ENCODE measurements at regions not wholly inside any gene's neighbourhood (a gene's known extent, or its start where the extent isn't known, plus 50 kb on each side); places are given as distances from the start of the nearest gene placed in this dataset.

- no peak overlapping the region for H3K4me3 ChIP-seq (ENCODE audit: control insufficient read depth in 1 of 2, extremely low read depth in 1 of 2, low read length in 1 of 2)
- ATAC-seq (replicated peaks in 1 of 4): no peak
- H3K4me1 Mint-ChIP-seq: no peaks in the 10 kb centered on the region
- ChIA-PET POLR2A (no interaction called here), CTCF (no interaction called here)
- no peak overlapping the region for H3K4me3 Mint-ChIP-seq
- peaks cover 0 to 4% (median 3%) of the 10 kb centered on the region in 3 donors for H3K9me3 Mint-ChIP-seq
- H3K27me3 ChIP-seq (replicated peaks in 1 of 2; ENCODE audit: control insufficient read depth in 2 of 2, extremely low read depth in 1 of 2, insufficient read depth in 2 of 2, low read length in 1 of 2): no peaks in the 10 kb centered on the region
- no peak overlapping the region for H3K27ac Mint-ChIP-seq
- H3K36me3 ChIP-seq (ENCODE audit: control insufficient read depth in 2 of 2, extremely low read depth in 1 of 2, insufficient read depth in 1 of 2, low read length in 1 of 2): no peaks in the 10 kb centered on the region
- WGBS (ENCODE audit: insufficient coverage): 100% methylated on average over 1 of the region's 1 CpG
- no peaks in the 10 kb centered on the region for H3K4me1 ChIP-seq (ENCODE audit: control insufficient read depth in 1 of 2, extremely low read depth in 1 of 2, insufficient read depth in 2 of 2, low read length in 2 of 2)
- no peaks in the 10 kb centered on the region for H3K9me3 ChIP-seq
- no peak overlapping the region for H3K27ac ChIP-seq (ENCODE audit: low read length)
- no peak for DNase-seq
- no peaks in the 10 kb centered on the region for H3K36me3 Mint-ChIP-seq
- H3K27me3 Mint-ChIP-seq: no peaks in the 10 kb centered on the region
These were observed 1144.0 kb downstream of the TAF11L14 start for GRCh38 chr5:18778225-18778624.

GRCh38 chr5:18789218-18789998, 1155.1 kb downstream of the TAF11L14 start:
- Mint-ChIP-seq H3K27me3 (no peaks in the 10 kb centered on the region), H3K36me3 (no peaks in the 10 kb centered on the region), H3K9me3 (no peaks in the 10 kb centered on the region), H3K4me1 (peaks cover 0 to 2% (median 0%) of the 10 kb centered on the region in 3 donors), H3K27ac (no peak overlapping the region), H3K4me3 (no peak overlapping the region)
- no peak for DNase-seq
- CTCF ChIA-PET: interaction anchor here in 1 of 2 donors (1.2 kb wide), 1 partner anchor 9 kb away, joined by 3 read pairs; no protein-coding TSS in a partner anchor
- Histone ChIP-seq H3K27me3 (replicated peaks in 1 of 2; ENCODE audit: control insufficient read depth in 2 of 2, extremely low read depth in 1 of 2, insufficient read depth in 2 of 2, low read length in 1 of 2) (no peaks in the 10 kb centered on the region), H3K9me3 (no peaks in the 10 kb centered on the region), H3K36me3 (ENCODE audit: control insufficient read depth in 2 of 2, extremely low read depth in 1 of 2, insufficient read depth in 1 of 2, low read length in 1 of 2) (no peaks in the 10 kb centered on the region), H3K27ac (ENCODE audit: low read length) (no peak overlapping the region), H3K4me3 (ENCODE audit: control insufficient read depth in 1 of 2, extremely low read depth in 1 of 2, low read length in 1 of 2) (no peak overlapping the region), H3K4me1 (ENCODE audit: control insufficient read depth in 1 of 2, extremely low read depth in 1 of 2, insufficient read depth in 2 of 2, low read length in 2 of 2) (no peaks in the 10 kb centered on the region)
- POLR2A ChIA-PET: no interaction called here
- no CpG with 5 or more reads among the region's 1 CpG for WGBS (ENCODE audit: insufficient coverage)
- no peak for ATAC-seq (replicated peaks in 1 of 4)

GRCh38 chr5:18792145-18792544, 1157.9 kb downstream of the TAF11L14 start:
- no peak overlapping the region for H3K4me3 Mint-ChIP-seq
- POLR2A ChIA-PET: no interaction called here
- no peak overlapping the region for H3K27ac Mint-ChIP-seq
- CTCF ChIA-PET: no interaction called here
- 100% methylated on average over 2 of the region's 6 CpGs for WGBS (ENCODE audit: insufficient coverage)
- no peak overlapping the region for H3K4me3 ChIP-seq (ENCODE audit: control insufficient read depth in 1 of 2, extremely low read depth in 1 of 2, low read length in 1 of 2)
- H3K4me1 ChIP-seq (ENCODE audit: control insufficient read depth in 1 of 2, extremely low read depth in 1 of 2, insufficient read depth in 2 of 2, low read length in 2 of 2): no peaks in the 10 kb centered on the region
- H3K9me3 Mint-ChIP-seq: no peaks in the 10 kb centered on the region
- no peaks in the 10 kb centered on the region for H3K27me3 Mint-ChIP-seq
- H3K36me3 ChIP-seq (ENCODE audit: control insufficient read depth in 2 of 2, extremely low read depth in 1 of 2, insufficient read depth in 1 of 2, low read length in 1 of 2): no peaks in the 10 kb centered on the region
- H3K27me3 ChIP-seq (replicated peaks in 1 of 2; ENCODE audit: control insufficient read depth in 2 of 2, extremely low read depth in 1 of 2, insufficient read depth in 2 of 2, low read length in 1 of 2): no peaks in the 10 kb centered on the region
- ATAC-seq (replicated peaks in 1 of 4): no peak
- peaks cover 0 to 2% (median 0%) of the 10 kb centered on the region in 3 donors for H3K4me1 Mint-ChIP-seq
- DNase-seq: no peak
- no peaks in the 10 kb centered on the region for H3K36me3 Mint-ChIP-seq
- no peaks in the 10 kb centered on the region for H3K9me3 ChIP-seq
- H3K27ac ChIP-seq (ENCODE audit: low read length): no peak overlapping the region

GRCh38 chr5:18797222-18797621, 1163.0 kb downstream of the TAF11L14 start:
- H3K9me3 ChIP-seq: no peaks in the 10 kb centered on the region
- H3K27ac ChIP-seq (ENCODE audit: low read length): no peak overlapping the region
- H3K27me3 Mint-ChIP-seq: peaks cover 0 to 2% of the 10 kb centered on the region in 2 donors
- H3K4me3 ChIP-seq (ENCODE audit: control insufficient read depth in 1 of 2, extremely low read depth in 1 of 2, low read length in 1 of 2): no peak overlapping the region
- H3K4me1 ChIP-seq (ENCODE audit: control insufficient read depth in 1 of 2, extremely low read depth in 1 of 2, insufficient read depth in 2 of 2, low read length in 2 of 2): no peaks in the 10 kb centered on the region
- no peak overlapping the region for H3K27ac Mint-ChIP-seq
- H3K36me3 Mint-ChIP-seq: no peaks in the 10 kb centered on the region
- H3K4me3 Mint-ChIP-seq: no peak overlapping the region
- ChIA-PET POLR2A (no interaction called here), CTCF (no interaction called here)
- ATAC-seq (replicated peaks in 1 of 4) (no peak), DNase-seq (no peak)
- H3K9me3 Mint-ChIP-seq: no peaks in the 10 kb centered on the region
- H3K27me3 ChIP-seq (replicated peaks in 1 of 2; ENCODE audit: control insufficient read depth in 2 of 2, extremely low read depth in 1 of 2, insufficient read depth in 2 of 2, low read length in 1 of 2): no peaks in the 10 kb centered on the region
- 85% methylated on average over 3 of the region's 5 CpGs for WGBS (ENCODE audit: insufficient coverage)
- no peaks in the 10 kb centered on the region for H3K36me3 ChIP-seq (ENCODE audit: control insufficient read depth in 2 of 2, extremely low read depth in 1 of 2, insufficient read depth in 1 of 2, low read length in 1 of 2)
- H3K4me1 Mint-ChIP-seq: peaks cover 0 to 3% (median 0%) of the 10 kb centered on the region in 3 donors

- Mint-ChIP-seq H3K27ac (no peak overlapping the region), H3K4me3 (no peak overlapping the region), H3K9me3 (no peaks in the 10 kb centered on the region), H3K4me1 (peaks cover 0 to 3% (median 0%) of the 10 kb centered on the region in 3 donors), H3K27me3 (peaks cover 0 to 2% of the 10 kb centered on the region in 2 donors), H3K36me3 (no peaks in the 10 kb centered on the region)
- 100% methylated on average over 1 of the region's 3 CpGs for WGBS (ENCODE audit: insufficient coverage)
- no peak for DNase-seq
- H3K36me3 ChIP-seq (ENCODE audit: control insufficient read depth in 2 of 2, extremely low read depth in 1 of 2, insufficient read depth in 1 of 2, low read length in 1 of 2): no peaks in the 10 kb centered on the region
- no peak overlapping the region for H3K27ac ChIP-seq (ENCODE audit: low read length)
- H3K4me1 ChIP-seq (ENCODE audit: control insufficient read depth in 1 of 2, extremely low read depth in 1 of 2, insufficient read depth in 2 of 2, low read length in 2 of 2): no peaks in the 10 kb centered on the region
- no peak for ATAC-seq (replicated peaks in 1 of 4)
- no peak overlapping the region for H3K4me3 ChIP-seq (ENCODE audit: control insufficient read depth in 1 of 2, extremely low read depth in 1 of 2, low read length in 1 of 2)
- POLR2A ChIA-PET: no interaction called here
- CTCF ChIA-PET: no interaction called here
- no peaks in the 10 kb centered on the region for H3K27me3 ChIP-seq (replicated peaks in 1 of 2; ENCODE audit: control insufficient read depth in 2 of 2, extremely low read depth in 1 of 2, insufficient read depth in 2 of 2, low read length in 1 of 2)
- H3K9me3 ChIP-seq: no peaks in the 10 kb centered on the region
These were observed 1163.8 kb downstream of the TAF11L14 start for GRCh38 chr5:18798058-18798457.

GRCh38 chr5:18799482-18800128, 1165.3 kb downstream of the TAF11L14 start:
- no peak for DNase-seq
- ChIA-PET POLR2A (no interaction called here), CTCF (no interaction called here)
- ATAC-seq (replicated peaks in 1 of 4): no peak
- H3K9me3 ChIP-seq: no peaks in the 10 kb centered on the region
- H3K36me3 ChIP-seq (ENCODE audit: control insufficient read depth in 2 of 2, extremely low read depth in 1 of 2, insufficient read depth in 1 of 2, low read length in 1 of 2): no peaks in the 10 kb centered on the region
- no peaks in the 10 kb centered on the region for H3K4me1 ChIP-seq (ENCODE audit: control insufficient read depth in 1 of 2, extremely low read depth in 1 of 2, insufficient read depth in 2 of 2, low read length in 2 of 2)
- Mint-ChIP-seq H3K9me3 (no peaks in the 10 kb centered on the region), H3K4me3 (no peak overlapping the region), H3K4me1 (peaks cover 0 to 3% (median 0%) of the 10 kb centered on the region in 3 donors), H3K27ac (no peak overlapping the region), H3K27me3 (peaks cover 0 to 2% of the 10 kb centered on the region in 2 donors), H3K36me3 (no peaks in the 10 kb centered on the region)
- H3K27me3 ChIP-seq (replicated peaks in 1 of 2; ENCODE audit: control insufficient read depth in 2 of 2, extremely low read depth in 1 of 2, insufficient read depth in 2 of 2, low read length in 1 of 2): no peaks in the 10 kb centered on the region
- 100% methylated on average over 1 of the region's 6 CpGs for WGBS (ENCODE audit: insufficient coverage)
- H3K4me3 ChIP-seq (ENCODE audit: control insufficient read depth in 1 of 2, extremely low read depth in 1 of 2, low read length in 1 of 2): no peak overlapping the region
- no peak overlapping the region for H3K27ac ChIP-seq (ENCODE audit: low read length)

Measured in T-cell (primary cell).